KMS-11 (cell line): ENCODE measurements at regions not wholly inside any gene's neighbourhood (a gene's known extent, or its start where the extent isn't known, plus 50 kb on each side); places are given as distances from the start of the nearest gene placed in this dataset.

ENCODE experiments used
- H2AFZ ChIP-seq: fragments of 200-600 bp; sonication (generic); 2 replicates; pipeline ENCODE4 v1.6.1; 2016; ENCODE audit warnings: antibody characterized with exemption, mixed run types, low read depth
- H3K27ac ChIP-seq: fragments of 200-600 bp; sonication (generic); 2 replicates; pipeline ENCODE4 v1.6.1; 2016; ENCODE audit warnings: mild to moderate bottlenecking, mixed run types
- H3K27me3 ChIP-seq: fragments of 200-600 bp; sonication (generic); 2 replicates; pipeline ENCODE4 v1.6.1; 2017; ENCODE audit warnings: mild to moderate bottlenecking, low read depth, mixed run types, moderate library complexity; ENCODE audit not compliant: insufficient read depth
- H3K36me3 ChIP-seq: fragments of 200-600 bp; sonication (generic); 2 replicates; pipeline ENCODE4 v1.6.1; 2017; ENCODE audit warnings: mild to moderate bottlenecking, mixed run types; ENCODE audit not compliant: insufficient read depth
- H3K4me1 ChIP-seq: fragments of 200-600 bp; sonication (generic); 2 replicates; pipeline ENCODE4 v1.6.1; 2016; ENCODE audit warnings: mild to moderate bottlenecking, low read depth, mixed run types; ENCODE audit not compliant: poor library complexity, severe bottlenecking
- H3K4me2 ChIP-seq: fragments of 200-600 bp; sonication (generic); 2 replicates; pipeline ENCODE4 v1.7.0; 2016; ENCODE audit warnings: mild to moderate bottlenecking, mixed run types
- H3K4me3 ChIP-seq: fragments of 200-600 bp; sonication (generic); IDR thresholded peaks from 2 replicates; pipeline ENCODE4 v1.6.1; 2017; ENCODE audit warnings: low read depth, low read length, mixed read lengths; ENCODE audit not compliant: insufficient read depth
- H3K79me2 ChIP-seq: fragments of 200-600 bp; sonication (generic); 2 replicates; pipeline ENCODE4 v1.6.1; 2016; ENCODE audit warnings: low read depth, mixed run types; ENCODE audit not compliant: insufficient read depth
- H3K9ac ChIP-seq: fragments of 200-600 bp; sonication (generic); 2 replicates; pipeline ENCODE4 v1.6.1; 2016; ENCODE audit warnings: mild to moderate bottlenecking, mixed run types
- H4K20me1 ChIP-seq: fragments of 200-600 bp; sonication (generic); 2 replicates; pipeline ENCODE4 v1.6.1; 2016; ENCODE audit warnings: mild to moderate bottlenecking, mixed run types; ENCODE audit not compliant: insufficient read depth
- TF ChIP-seq, protein P1 (sequence below): fragments of 200-600 bp; sonication (generic); conservative IDR thresholded peaks from 2 replicates; pipeline ENCODE4 v1.6.1; 2017; ENCODE audit warnings: low read depth, mild to moderate bottlenecking, antibody characterized with exemption, low read length, moderate library complexity, mixed read lengths

DNA sequence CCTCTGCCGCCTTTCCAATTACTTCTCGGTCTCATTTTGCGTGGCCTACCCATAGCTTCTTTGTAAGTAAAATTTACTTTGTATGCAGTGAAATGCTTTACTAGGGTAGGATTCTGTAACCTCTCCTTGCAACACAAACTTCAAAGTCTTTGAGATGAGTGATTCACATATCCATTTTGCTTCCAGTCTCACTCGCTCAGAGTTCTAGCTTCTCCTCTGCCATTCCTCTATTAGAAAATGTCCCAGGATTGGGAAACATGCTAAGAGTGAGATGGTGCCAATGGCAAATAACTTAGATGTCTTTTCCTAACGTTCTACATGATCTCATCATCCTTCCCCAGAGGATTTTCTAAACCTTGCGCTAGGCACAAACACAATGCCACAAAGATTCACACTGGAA lies 270.5 kb upstream of the SLC30A5 start:
- no peak overlapping the region for H3K9ac ChIP-seq
- H4K20me1 ChIP-seq, result no peaks in the 10 kb centered on the region
- H3K27me3 ChIP-seq, result no peaks in the 10 kb centered on the region
- no peaks in the 10 kb centered on the region for H3K79me2 ChIP-seq
- TF ChIP-seq, protein P1, sequence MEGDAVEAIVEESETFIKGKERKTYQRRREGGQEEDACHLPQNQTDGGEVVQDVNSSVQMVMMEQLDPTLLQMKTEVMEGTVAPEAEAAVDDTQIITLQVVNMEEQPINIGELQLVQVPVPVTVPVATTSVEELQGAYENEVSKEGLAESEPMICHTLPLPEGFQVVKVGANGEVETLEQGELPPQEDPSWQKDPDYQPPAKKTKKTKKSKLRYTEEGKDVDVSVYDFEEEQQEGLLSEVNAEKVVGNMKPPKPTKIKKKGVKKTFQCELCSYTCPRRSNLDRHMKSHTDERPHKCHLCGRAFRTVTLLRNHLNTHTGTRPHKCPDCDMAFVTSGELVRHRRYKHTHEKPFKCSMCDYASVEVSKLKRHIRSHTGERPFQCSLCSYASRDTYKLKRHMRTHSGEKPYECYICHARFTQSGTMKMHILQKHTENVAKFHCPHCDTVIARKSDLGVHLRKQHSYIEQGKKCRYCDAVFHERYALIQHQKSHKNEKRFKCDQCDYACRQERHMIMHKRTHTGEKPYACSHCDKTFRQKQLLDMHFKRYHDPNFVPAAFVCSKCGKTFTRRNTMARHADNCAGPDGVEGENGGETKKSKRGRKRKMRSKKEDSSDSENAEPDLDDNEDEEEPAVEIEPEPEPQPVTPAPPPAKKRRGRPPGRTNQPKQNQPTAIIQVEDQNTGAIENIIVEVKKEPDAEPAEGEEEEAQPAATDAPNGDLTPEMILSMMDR, result no peak
- no peak overlapping the region for H3K4me2 ChIP-seq
- no peaks in the 10 kb centered on the region for H3K36me3 ChIP-seq
- no peak overlapping the region for H3K27ac ChIP-seq
- H2AFZ ChIP-seq, result no peak overlapping the region
- H3K4me1 ChIP-seq, result no peaks in the 10 kb centered on the region
- no peak overlapping the region for H3K4me3 ChIP-seq

DNA sequence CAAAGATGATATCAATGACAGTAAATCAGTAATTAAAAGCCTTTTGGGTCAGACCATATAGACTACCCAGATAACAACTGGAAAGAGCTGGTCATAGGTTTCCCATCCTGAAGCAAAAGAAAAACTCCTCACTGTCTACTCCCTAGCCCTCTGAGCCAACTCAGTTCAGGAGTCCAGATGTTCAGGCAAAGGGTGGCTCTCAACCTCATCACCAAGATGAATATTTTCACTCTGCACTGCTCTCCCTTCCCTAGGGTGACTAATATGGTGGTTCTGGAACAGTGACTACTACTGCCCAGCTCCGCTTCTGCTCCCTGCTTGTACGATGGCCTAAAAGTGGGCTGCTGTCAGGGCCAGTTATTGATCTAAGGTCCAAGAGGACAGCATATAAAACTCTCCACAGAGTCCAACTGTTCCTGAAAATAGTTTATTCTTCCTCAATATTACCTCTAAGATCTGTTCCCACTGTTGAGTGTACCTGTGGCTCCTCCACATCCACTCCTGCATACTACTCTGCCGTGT lies 263.4 kb upstream of the SLC30A5 start:
- H3K27ac ChIP-seq, result no peak overlapping the region
- H3K9ac ChIP-seq, result no peak overlapping the region
- no peaks in the 10 kb centered on the region for H3K27me3 ChIP-seq
- H3K79me2 ChIP-seq, result no peaks in the 10 kb centered on the region
- H3K4me1 ChIP-seq, result no peaks in the 10 kb centered on the region
- no peak overlapping the region for H2AFZ ChIP-seq
- no peaks in the 10 kb centered on the region for H3K36me3 ChIP-seq
- H3K4me2 ChIP-seq, result no peak overlapping the region
- no peak overlapping the region for H3K4me3 ChIP-seq
- no peaks in the 10 kb centered on the region for H4K20me1 ChIP-seq
- TF ChIP-seq, protein P1, result no peak

DNA sequence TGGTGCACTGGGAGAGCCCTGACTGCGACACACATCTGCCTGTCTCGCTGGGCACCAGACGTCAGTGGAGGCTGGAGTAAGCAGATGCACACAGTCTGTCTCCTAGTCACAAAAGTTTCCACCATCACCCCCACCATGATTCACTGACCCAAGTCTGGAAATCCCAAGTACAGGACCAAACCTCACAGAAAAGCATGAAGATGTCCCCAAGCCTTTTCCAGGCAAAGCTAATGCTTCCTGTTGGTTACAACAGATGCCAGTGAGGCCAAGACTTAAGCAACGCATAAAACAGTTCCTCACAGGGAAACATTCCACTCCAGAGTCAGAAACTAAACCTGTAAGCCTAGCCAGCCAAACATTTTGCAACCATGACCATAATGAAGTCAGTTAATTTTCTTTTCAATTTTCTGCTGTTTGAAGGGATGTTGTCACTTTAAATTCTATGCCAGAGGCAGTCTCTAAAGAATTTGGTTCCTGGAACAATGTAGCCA lies 259.3 kb upstream of the SLC30A5 start:
- Histone ChIP-seq H2AFZ (no peak overlapping the region), H3K27ac (no peak overlapping the region), H3K4me2 (no peak overlapping the region), H3K4me3 (no peak overlapping the region), H3K4me1 (no peaks in the 10 kb centered on the region), H4K20me1 (no peaks in the 10 kb centered on the region), H3K27me3 (no peaks in the 10 kb centered on the region), H3K36me3 (no peaks in the 10 kb centered on the region), H3K9ac (no peak overlapping the region), H3K79me2 (no peaks in the 10 kb centered on the region)
- TF ChIP-seq, protein P1, result no peak

DNA sequence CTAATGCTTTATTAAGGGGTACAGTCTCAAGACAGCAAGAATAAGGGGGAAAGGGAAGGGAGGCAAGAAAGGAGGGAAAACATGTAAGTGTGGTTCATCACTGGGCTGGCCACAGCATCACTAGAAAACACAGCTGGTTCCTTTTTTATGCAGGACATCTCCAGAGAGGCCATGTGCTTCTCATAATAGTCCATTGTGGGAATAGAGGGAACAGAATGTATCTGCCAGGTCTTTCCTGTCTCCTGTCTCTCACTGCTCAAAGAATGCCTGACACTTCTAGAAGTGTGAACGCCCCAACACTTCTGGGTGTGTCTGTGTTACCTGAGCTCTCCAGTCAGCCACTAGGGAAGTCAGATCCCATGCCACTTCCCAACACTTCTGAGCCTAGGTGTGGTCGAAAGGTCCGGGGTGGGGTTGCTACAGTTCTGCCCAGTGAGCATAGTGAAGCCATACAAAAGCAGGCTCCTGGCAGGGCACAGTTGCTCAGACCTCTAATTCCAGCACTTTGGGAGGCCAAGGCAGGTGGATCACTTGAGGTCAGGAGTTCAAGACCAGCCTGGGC lies 255.6 kb upstream of the SLC30A5 start:
- Histone ChIP-seq H3K4me3 (no peak overlapping the region), H3K36me3 (no peaks in the 10 kb centered on the region), H2AFZ (no peak overlapping the region), H3K9ac (no peak overlapping the region), H3K4me1 (no peaks in the 10 kb centered on the region), H3K27me3 (no peaks in the 10 kb centered on the region), H3K27ac (no peak overlapping the region), H4K20me1 (no peaks in the 10 kb centered on the region), H3K79me2 (no peaks in the 10 kb centered on the region), H3K4me2 (no peak overlapping the region)
- TF ChIP-seq, protein P1, result no peak
